OCI-LY7 (cell line): ENCODE measurements at regions not wholly inside any gene's neighbourhood (a gene's known extent, or its start where the extent isn't known, plus 50 kb on each side); places are given as distances from the start of the nearest gene placed in this dataset.

Source experiments
- BruUV-seq: library from RNA; stranded (reverse); fragments of 400-500 nt; replicated peaks from 2 replicates; lab custom pipeline; 2021; lab: Mats Ljungman, UMichigan
- CTCF ChIA-PET: fragments of 300-600 bp; sonication (Branson Sonifier 250); formaldehyde crosslinking; loops from one replicate; lab custom pipeline; 2022; ENCODE audit warnings: antibody characterized with exemption; ENCODE audit not compliant: unreplicated experiment; lab: Charles Lee
- POLR2A ChIA-PET: fragments of 300-600 bp; sonication (Branson Sonifier 250); formaldehyde crosslinking; loops from one replicate; lab custom pipeline; 2022; ENCODE audit warnings: antibody characterized with exemption; lab: Charles Lee
- DNase-seq: peaks from one replicate; pipeline ENCODE4 v3.0.0-alpha.2; 2015; ENCODE audit warnings: low spot score
- H2AFZ ChIP-seq: fragments of 200-600 bp; sonication (generic), shearing (Covaris generic); 2 replicates; pipeline ENCODE4 v1.6.1; 2014; ENCODE audit warnings: mild to moderate bottlenecking, antibody characterized with exemption, low read length, moderate library complexity
- H3K27ac ChIP-seq: fragments of 200-600 bp; sonication (generic); 2 replicates; pipeline ENCODE4 v1.5.1; 2014; ENCODE audit warnings: mixed run types, low read depth, mild to moderate bottlenecking, moderate library complexity, low read length, inconsistent platforms; ENCODE audit not compliant: poor library complexity, severe bottlenecking
- H3K36me3 ChIP-seq: fragments of 200-600 bp; sonication (generic); 2 replicates; pipeline ENCODE4 v1.6.1; 2014; ENCODE audit warnings: mild to moderate bottlenecking, antibody characterized with exemption, low read length, moderate library complexity, mixed read lengths; ENCODE audit not compliant: insufficient read depth
- H3K4me1 ChIP-seq: fragments of 200-600 bp; sonication (generic); 2 replicates; pipeline ENCODE4 v1.5.1; 2014; ENCODE audit warnings: mild to moderate bottlenecking, low read length; ENCODE audit not compliant: insufficient read depth, poor library complexity, severe bottlenecking
- H3K4me2 ChIP-seq: fragments of 200-600 bp; sonication (generic); 2 replicates; pipeline ENCODE4 v1.6.1; 2014; ENCODE audit warnings: mild to moderate bottlenecking, low read length
- H3K4me3 ChIP-seq: fragments of 200-600 bp; sonication (generic); 2 replicates; pipeline ENCODE4 v1.5.1; 2014; ENCODE audit warnings: mild to moderate bottlenecking, low read depth, low read length; ENCODE audit not compliant: poor library complexity, severe bottlenecking
- H3K79me2 ChIP-seq: fragments of 200-600 bp; sonication (generic); 2 replicates; pipeline ENCODE4 v1.6.1; 2016; ENCODE audit warnings: low read depth, mild to moderate bottlenecking, low read length, moderate library complexity, mixed read lengths; ENCODE audit not compliant: insufficient read depth
- H3K9me2 ChIP-seq: fragments of 200-600 bp; sonication (generic); 2 replicates; pipeline ENCODE4 v1.6.1; 2016; ENCODE audit warnings: mild to moderate bottlenecking, low read length, mixed read lengths; ENCODE audit not compliant: insufficient read depth
- H3K9me3 ChIP-seq: fragments of 200-600 bp; sonication (generic); 2 replicates; pipeline ENCODE4 v1.6.1; 2014; ENCODE audit warnings: mild to moderate bottlenecking, mixed run types, low read length, mixed read lengths
- H4K20me1 ChIP-seq: fragments of 200-600 bp; sonication (generic); 2 replicates; pipeline ENCODE4 v1.6.1; 2014; ENCODE audit warnings: mild to moderate bottlenecking, antibody characterized with exemption, low read length, moderate library complexity, mixed read lengths; ENCODE audit not compliant: insufficient read depth
- CTCF ChIP-seq: fragments of 200-600 bp; sonication (generic); conservative IDR thresholded peaks from 2 replicates; pipeline ENCODE4 v1.5.1; 2014; ENCODE audit warnings: mild to moderate bottlenecking, antibody characterized with exemption, low read length, moderate library complexity, mixed read lengths
- EZH2phosphoT487 ChIP-seq: fragments of 200-600 bp; sonication (generic); IDR thresholded peaks from 2 replicates; pipeline ENCODE4 v1.6.1; 2018; ENCODE audit warnings: low read depth, borderline replicate concordance, mild to moderate bottlenecking, mixed run types, antibody characterized with exemption, low read length, moderate library complexity, mixed read lengths
- intact Hi-C: fragments of 100-400 bp; cut with micrococcal nuclease; formaldehyde crosslinking; loops from one replicate; pipeline ENCODE4 v1.10.0; 2022; ENCODE audit not compliant: unreplicated experiment

- H3K36me3 ChIP-seq: no peaks in the 10 kb centered on the region
- H3K4me2 ChIP-seq: no peak overlapping the region
- H3K4me1 ChIP-seq: no peaks in the 10 kb centered on the region
- ChIA-PET CTCF (no interaction called here), POLR2A (no interaction called here)
- TF ChIP-seq EZH2phosphoT487 (no peak), CTCF (no peak)
- no peaks in the 10 kb centered on the region for H4K20me1 ChIP-seq
- BruUV-seq: no TSS peak
- H3K79me2 ChIP-seq: no peaks in the 10 kb centered on the region
- H3K27ac ChIP-seq: no peak overlapping the region
- no peaks in the 10 kb centered on the region for H3K9me2 ChIP-seq
- no peak overlapping the region for H3K4me3 ChIP-seq
- intact Hi-C loops: no loop called here
- no peak overlapping the region for H2AFZ ChIP-seq
- no peak for DNase-seq
- H3K9me3 ChIP-seq: no peaks in the 10 kb centered on the region
Observed at GRCh38 chr11:93073026-93073425, 103.6 kb downstream of the MTNR1B start.

GRCh38 chr11:93073508-93074280 lies 104.2 kb downstream of the MTNR1B start:
- no peaks in the 10 kb centered on the region for H3K9me2 ChIP-seq
- no peaks in the 10 kb centered on the region for H3K79me2 ChIP-seq
- H3K27ac ChIP-seq: no peak overlapping the region
- no peak overlapping the region for H3K4me3 ChIP-seq
- intact Hi-C loops: no loop called here
- no peaks in the 10 kb centered on the region for H3K4me1 ChIP-seq
- no peaks in the 10 kb centered on the region for H3K9me3 ChIP-seq
- POLR2A ChIA-PET: no interaction called here
- H3K36me3 ChIP-seq: no peaks in the 10 kb centered on the region
- no TSS peak for BruUV-seq
- no peak overlapping the region for H2AFZ ChIP-seq
- CTCF ChIA-PET: no interaction called here
- TF ChIP-seq EZH2phosphoT487 (no peak), CTCF (no peak)
- no peaks in the 10 kb centered on the region for H4K20me1 ChIP-seq
- no peak for DNase-seq
- no peak overlapping the region for H3K4me2 ChIP-seq

GRCh38 chr11:93074352-93074751 lies 104.9 kb downstream of the MTNR1B start:
- POLR2A ChIA-PET: interaction anchor here (0.7 kb wide), 1 partner anchor 495 kb away, joined by 7 read pairs; no protein-coding TSS in a partner anchor
- no peak overlapping the region for H2AFZ ChIP-seq
- no peaks in the 10 kb centered on the region for H3K36me3 ChIP-seq
- H3K9me2 ChIP-seq: no peaks in the 10 kb centered on the region
- intact Hi-C loops: no loop called here
- H3K9me3 ChIP-seq: no peaks in the 10 kb centered on the region
- CTCF ChIA-PET: no interaction called here
- no peaks in the 10 kb centered on the region for H3K79me2 ChIP-seq
- no peaks in the 10 kb centered on the region for H4K20me1 ChIP-seq
- no peak for DNase-seq
- no TSS peak for BruUV-seq
- no peak overlapping the region for H3K4me2 ChIP-seq
- H3K4me3 ChIP-seq: no peak overlapping the region
- no peaks in the 10 kb centered on the region for H3K4me1 ChIP-seq
- H3K27ac ChIP-seq: no peak overlapping the region
- TF ChIP-seq EZH2phosphoT487: no peak
- TF ChIP-seq CTCF: no peak
